CD8-positive, alpha-beta memory T cell (primary cell): ENCODE measurements at regions not wholly inside any gene's neighbourhood (a gene's known extent, or its start where the extent isn't known, plus 50 kb on each side); places are given as distances from the start of the nearest gene placed in this dataset.
A peak's percentile ranks its signal among the peaks of the same experiment; 100 is the strongest.

Experiments used
- CTCF ChIA-PET: fragments of 350-600 bp; sonication (Branson Sonifier 250); formaldehyde crosslinking; loops from one replicate; lab custom pipeline; 2021; ENCODE audit warnings: antibody characterized with exemption; lab: Charles Lee
- POLR2A ChIA-PET: fragments of 350-600 bp; sonication (Branson Sonifier 250); formaldehyde crosslinking; loops from one replicate; lab custom pipeline; 2021; ENCODE audit warnings: antibody characterized with exemption; lab: Charles Lee
- DNase-seq, 5 donors: peaks; one replicate each; pipeline versions ENCODE4 v3.0.0 to v3.0.0-alpha.2; 2020 to 2022; ENCODE audit warnings: mixed read lengths in 1 of 5
- H3K27ac ChIP-seq: one replicate; pipeline ENCODE4 v1.7.0; 2013; ENCODE audit warnings: low read depth, mild to moderate bottlenecking, low read length, moderate library complexity
- H3K27me3 ChIP-seq: 2 replicates; pipeline ENCODE4 v1.7.0; 2013; ENCODE audit warnings: low read length, mild to moderate bottlenecking; ENCODE audit not compliant: insufficient read depth, poor library complexity, severe bottlenecking
- H3K36me3 ChIP-seq: 2 replicates; pipeline ENCODE4 v1.7.0; 2013; ENCODE audit warnings: mild to moderate bottlenecking, low read length, moderate library complexity; ENCODE audit not compliant: insufficient read depth
- H3K4me1 ChIP-seq: 2 replicates; pipeline ENCODE4 v1.7.0; 2013; ENCODE audit warnings: mild to moderate bottlenecking, low read length, moderate library complexity; ENCODE audit not compliant: insufficient read depth
- H3K4me3 ChIP-seq: 2 replicates; pipeline ENCODE4 v1.7.0; 2013; ENCODE audit warnings: mild to moderate bottlenecking, low read length
- H3K9me3 ChIP-seq: 2 replicates; pipeline ENCODE4 v1.7.0; 2013; ENCODE audit warnings: mild to moderate bottlenecking, low read length
- H3K27ac Mint-ChIP-seq, 8 donors: one replicate each; pipeline ENCODE4 v1.8.0; 2020 to 2021; ENCODE audit warnings: mixed read lengths in 8 of 8, mild to moderate bottlenecking in 6 of 8, inconsistent platforms in 3 of 8, moderate library complexity in 3 of 8
- H3K27me3 Mint-ChIP-seq, 2 donors: one replicate each; pipeline ENCODE4 v1.8.0; 2020 to 2021; ENCODE audit warnings: mixed read lengths in 2 of 2, mild to moderate bottlenecking in 1 of 2, moderate library complexity in 1 of 2
- H3K36me3 Mint-ChIP-seq, 3 donors: one replicate each; pipeline ENCODE4 v1.8.0; 2020 to 2021; ENCODE audit warnings: mixed read lengths in 3 of 3, inconsistent platforms in 1 of 3, mild to moderate bottlenecking in 1 of 3
- H3K4me1 Mint-ChIP-seq, 3 donors: one replicate each; pipeline ENCODE4 v1.8.0; 2020 to 2021; ENCODE audit warnings: mixed read lengths in 3 of 3, inconsistent platforms in 1 of 3, mild to moderate bottlenecking in 1 of 3
- H3K4me3 Mint-ChIP-seq, 7 donors: one replicate each; pipeline ENCODE4 v1.8.0; 2020 to 2021; ENCODE audit warnings: mixed read lengths in 7 of 7, mild to moderate bottlenecking in 6 of 7, moderate library complexity in 4 of 7, inconsistent platforms in 2 of 7
- H3K9me3 Mint-ChIP-seq, 5 donors: one replicate each; pipeline ENCODE4 v1.8.0; 2020 to 2022; ENCODE audit warnings: mixed read lengths in 5 of 5, mild to moderate bottlenecking in 3 of 5, moderate library complexity in 2 of 5, inconsistent platforms in 1 of 5

- Histone ChIP-seq H3K9me3 (no peaks in the 10 kb centered on the region), H3K27ac (no peak overlapping the region), H3K4me3 (no peak overlapping the region), H3K4me1 (no peaks in the 10 kb centered on the region), H3K36me3 (no peaks in the 10 kb centered on the region), H3K27me3 (no peaks in the 10 kb centered on the region)
- Mint-ChIP-seq H3K27me3 (peaks cover 0 to 8% of the 10 kb centered on the region in 2 donors), H3K9me3 (peaks cover 0 to 8% (median 7%) of the 10 kb centered on the region in 5 donors), H3K4me3 (no peak overlapping the region), H3K4me1 (no peaks in the 10 kb centered on the region), H3K36me3 (no peaks in the 10 kb centered on the region), H3K27ac (no peak overlapping the region)
- ChIA-PET POLR2A (no interaction called here), CTCF (no interaction called here)
- no peak for DNase-seq
Measured at GRCh38 chr1:240008298-240008697, 83.4 kb upstream of the FMN2 start.

- ChIA-PET POLR2A (no interaction called here), CTCF (no interaction called here)
- H3K36me3 Mint-ChIP-seq = no peaks in the 10 kb centered on the region
- H3K9me3 Mint-ChIP-seq = peaks cover 3 to 23% (median 14%) of the 10 kb centered on the region in 5 donors
- peaks cover 0 to 8% of the 10 kb centered on the region in 2 donors for H3K27me3 Mint-ChIP-seq
- Histone ChIP-seq H3K4me3 (no peak overlapping the region), H3K36me3 (no peaks in the 10 kb centered on the region), H3K9me3 (no peaks in the 10 kb centered on the region), H3K27me3 (no peaks in the 10 kb centered on the region), H3K4me1 (no peaks in the 10 kb centered on the region), H3K27ac (no peak overlapping the region)
- no peak overlapping the region for H3K27ac Mint-ChIP-seq
- DNase-seq = no peak
- H3K4me1 Mint-ChIP-seq = no peaks in the 10 kb centered on the region
- H3K4me3 Mint-ChIP-seq = no peak overlapping the region
Measured at GRCh38 chr1:240014051-240014450, 77.6 kb upstream of the FMN2 start.

GRCh38 chr1:240018617-240019016 lies 73.1 kb upstream of the FMN2 start:
- no peaks in the 10 kb centered on the region for H3K4me1 ChIP-seq
- H3K9me3 ChIP-seq = no peaks in the 10 kb centered on the region
- no peaks in the 10 kb centered on the region for H3K27me3 ChIP-seq
- POLR2A ChIA-PET = no interaction called here
- DNase-seq = no peak
- H3K9me3 Mint-ChIP-seq = peaks cover 6 to 22% (median 16%) of the 10 kb centered on the region in 5 donors
- H3K4me3 Mint-ChIP-seq = no peak overlapping the region
- H3K36me3 ChIP-seq = no peaks in the 10 kb centered on the region
- no peak overlapping the region for H3K27ac Mint-ChIP-seq
- no peak overlapping the region for H3K27ac ChIP-seq
- CTCF ChIA-PET = no interaction called here
- peaks cover 0 to 3% of the 10 kb centered on the region in 2 donors for H3K27me3 Mint-ChIP-seq
- no peaks in the 10 kb centered on the region for H3K4me1 Mint-ChIP-seq
- no peak overlapping the region for H3K4me3 ChIP-seq
- H3K36me3 Mint-ChIP-seq = no peaks in the 10 kb centered on the region

GRCh38 chr1:240019524-240019923 lies 72.2 kb upstream of the FMN2 start:
- H3K4me3 ChIP-seq = no peak overlapping the region
- no peak for DNase-seq
- Mint-ChIP-seq H3K27me3 (peaks cover 0 to 5% of the 10 kb centered on the region in 2 donors), H3K36me3 (no peaks in the 10 kb centered on the region), H3K9me3 (peaks cover 6 to 22% (median 16%) of the 10 kb centered on the region in 5 donors), H3K27ac (no peak overlapping the region), H3K4me3 (no peak overlapping the region), H3K4me1 (no peaks in the 10 kb centered on the region)
- no peaks in the 10 kb centered on the region for H3K27me3 ChIP-seq
- no peaks in the 10 kb centered on the region for H3K9me3 ChIP-seq
- ChIA-PET CTCF (no interaction called here), POLR2A (no interaction called here)
- H3K36me3 ChIP-seq = no peaks in the 10 kb centered on the region
- no peak overlapping the region for H3K27ac ChIP-seq
- H3K4me1 ChIP-seq = no peaks in the 10 kb centered on the region

GRCh38 chr1:240020871-240021270 lies 70.8 kb upstream of the FMN2 start:
- H3K27ac Mint-ChIP-seq = no peak overlapping the region
- Histone ChIP-seq H3K4me3 (no peak overlapping the region), H3K27ac (no peak overlapping the region), H3K36me3 (no peaks in the 10 kb centered on the region), H3K4me1 (no peaks in the 10 kb centered on the region), H3K9me3 (no peaks in the 10 kb centered on the region), H3K27me3 (no peaks in the 10 kb centered on the region)
- H3K27me3 Mint-ChIP-seq = peaks cover 0 to 5% of the 10 kb centered on the region in 2 donors
- ChIA-PET POLR2A (no interaction called here), CTCF (no interaction called here)
- H3K36me3 Mint-ChIP-seq = no peaks in the 10 kb centered on the region
- no peak overlapping the region for H3K4me3 Mint-ChIP-seq
- peaks cover 6 to 22% (median 16%) of the 10 kb centered on the region in 5 donors for H3K9me3 Mint-ChIP-seq
- no peaks in the 10 kb centered on the region for H3K4me1 Mint-ChIP-seq
- no peak for DNase-seq

- peaks cover 0 to 6% of the 10 kb centered on the region in 2 donors for H3K27me3 Mint-ChIP-seq
- ChIA-PET CTCF (no interaction called here), POLR2A (no interaction called here)
- Histone ChIP-seq H3K9me3 (no peaks in the 10 kb centered on the region), H3K36me3 (no peaks in the 10 kb centered on the region), H3K4me1 (no peaks in the 10 kb centered on the region), H3K4me3 (no peak overlapping the region), H3K27me3 (no peaks in the 10 kb centered on the region), H3K27ac (no peak overlapping the region)
- H3K9me3 Mint-ChIP-seq = peaks cover 6 to 22% (median 16%) of the 10 kb centered on the region in 5 donors
- H3K27ac Mint-ChIP-seq = peak overlapping the region in 1 of 8 donors; percentile 1
- DNase-seq = no peak
- H3K4me1 Mint-ChIP-seq = no peaks in the 10 kb centered on the region
- no peaks in the 10 kb centered on the region for H3K36me3 Mint-ChIP-seq
- H3K4me3 Mint-ChIP-seq = no peak overlapping the region
Measured at GRCh38 chr1:240021709-240022108, 70.0 kb upstream of the FMN2 start.

GRCh38 chr1:240027059-240027462 lies 64.6 kb upstream of the FMN2 start:
- Mint-ChIP-seq H3K27ac (peak overlapping the region in 1 of 8 donors; percentile 58), H3K9me3 (peaks cover 0 to 4% (median 2%) of the 10 kb centered on the region in 5 donors), H3K36me3 (no peaks in the 10 kb centered on the region), H3K27me3 (peaks cover 0 to 6% of the 10 kb centered on the region in 2 donors), H3K4me1 (no peaks in the 10 kb centered on the region), H3K4me3 (no peak overlapping the region)
- ChIA-PET POLR2A (no interaction called here), CTCF (no interaction called here)
- Histone ChIP-seq H3K9me3 (no peaks in the 10 kb centered on the region), H3K4me1 (no peaks in the 10 kb centered on the region), H3K4me3 (no peak overlapping the region), H3K27me3 (no peaks in the 10 kb centered on the region), H3K27ac (no peak overlapping the region), H3K36me3 (no peaks in the 10 kb centered on the region)
- DNase-seq = no peak

GRCh38 chr1:240029418-240029817 lies 62.3 kb upstream of the FMN2 start:
- ChIA-PET POLR2A (no interaction called here), CTCF (no interaction called here)
- Histone ChIP-seq H3K4me3 (no peak overlapping the region), H3K27ac (no peak overlapping the region), H3K27me3 (no peaks in the 10 kb centered on the region), H3K36me3 (no peaks in the 10 kb centered on the region), H3K4me1 (no peaks in the 10 kb centered on the region), H3K9me3 (no peaks in the 10 kb centered on the region)
- H3K4me3 Mint-ChIP-seq = no peak overlapping the region
- H3K27ac Mint-ChIP-seq = no peak overlapping the region
- no peaks in the 10 kb centered on the region for H3K4me1 Mint-ChIP-seq
- no peaks in the 10 kb centered on the region for H3K36me3 Mint-ChIP-seq
- DNase-seq = no peak
- H3K9me3 Mint-ChIP-seq = peaks cover 0 to 7% (median 0%) of the 10 kb centered on the region in 5 donors
- peaks cover 0 to 2% of the 10 kb centered on the region in 2 donors for H3K27me3 Mint-ChIP-seq

- H3K36me3 ChIP-seq = no peaks in the 10 kb centered on the region
- H3K4me1 Mint-ChIP-seq = no peaks in the 10 kb centered on the region
- no peak overlapping the region for H3K27ac Mint-ChIP-seq
- no peaks in the 10 kb centered on the region for H3K4me1 ChIP-seq
- no peak overlapping the region for H3K27ac ChIP-seq
- H3K4me3 ChIP-seq = no peak overlapping the region
- ChIA-PET POLR2A (no interaction called here), CTCF (no interaction called here)
- H3K27me3 Mint-ChIP-seq = peaks cover 0 to 2% of the 10 kb centered on the region in 2 donors
- H3K27me3 ChIP-seq = no peaks in the 10 kb centered on the region
- peaks cover 0 to 7% (median 0%) of the 10 kb centered on the region in 5 donors for H3K9me3 Mint-ChIP-seq
- no peak for DNase-seq
- H3K9me3 ChIP-seq = no peaks in the 10 kb centered on the region
- no peaks in the 10 kb centered on the region for H3K36me3 Mint-ChIP-seq
- no peak overlapping the region for H3K4me3 Mint-ChIP-seq
Measured at GRCh38 chr1:240030236-240030635, 61.4 kb upstream of the FMN2 start.
